OCI-LY7 (cell line): ENCODE measurements at regions not wholly inside any gene's neighbourhood (a gene's known extent, or its start where the extent isn't known, plus 50 kb on each side); places are given as distances from the start of the nearest gene placed in this dataset.

Experiments used
- BruUV-seq: library from RNA; stranded (reverse); fragments of 400-500 nt; replicated peaks from 2 replicates; lab custom pipeline; 2021; lab: Mats Ljungman, UMichigan
- CTCF ChIA-PET: fragments of 300-600 bp; sonication (Branson Sonifier 250); formaldehyde crosslinking; loops from one replicate; lab custom pipeline; 2022; ENCODE audit warnings: antibody characterized with exemption; ENCODE audit not compliant: unreplicated experiment; lab: Charles Lee
- POLR2A ChIA-PET: fragments of 300-600 bp; sonication (Branson Sonifier 250); formaldehyde crosslinking; loops from one replicate; lab custom pipeline; 2022; ENCODE audit warnings: antibody characterized with exemption; lab: Charles Lee
- DNase-seq: peaks from one replicate; pipeline ENCODE4 v3.0.0-alpha.2; 2015; ENCODE audit warnings: low spot score
- H2AFZ ChIP-seq: fragments of 200-600 bp; sonication (generic), shearing (Covaris generic); 2 replicates; pipeline ENCODE4 v1.6.1; 2014; ENCODE audit warnings: mild to moderate bottlenecking, antibody characterized with exemption, low read length, moderate library complexity
- H3K27ac ChIP-seq: fragments of 200-600 bp; sonication (generic); 2 replicates; pipeline ENCODE4 v1.5.1; 2014; ENCODE audit warnings: mixed run types, low read depth, mild to moderate bottlenecking, moderate library complexity, low read length, inconsistent platforms; ENCODE audit not compliant: poor library complexity, severe bottlenecking
- H3K36me3 ChIP-seq: fragments of 200-600 bp; sonication (generic); 2 replicates; pipeline ENCODE4 v1.6.1; 2014; ENCODE audit warnings: mild to moderate bottlenecking, antibody characterized with exemption, low read length, moderate library complexity, mixed read lengths; ENCODE audit not compliant: insufficient read depth
- H3K4me1 ChIP-seq: fragments of 200-600 bp; sonication (generic); 2 replicates; pipeline ENCODE4 v1.5.1; 2014; ENCODE audit warnings: mild to moderate bottlenecking, low read length; ENCODE audit not compliant: insufficient read depth, poor library complexity, severe bottlenecking
- H3K4me2 ChIP-seq: fragments of 200-600 bp; sonication (generic); 2 replicates; pipeline ENCODE4 v1.6.1; 2014; ENCODE audit warnings: mild to moderate bottlenecking, low read length
- H3K4me3 ChIP-seq: fragments of 200-600 bp; sonication (generic); 2 replicates; pipeline ENCODE4 v1.5.1; 2014; ENCODE audit warnings: mild to moderate bottlenecking, low read depth, low read length; ENCODE audit not compliant: poor library complexity, severe bottlenecking
- H3K79me2 ChIP-seq: fragments of 200-600 bp; sonication (generic); 2 replicates; pipeline ENCODE4 v1.6.1; 2016; ENCODE audit warnings: low read depth, mild to moderate bottlenecking, low read length, moderate library complexity, mixed read lengths; ENCODE audit not compliant: insufficient read depth
- H3K9me2 ChIP-seq: fragments of 200-600 bp; sonication (generic); 2 replicates; pipeline ENCODE4 v1.6.1; 2016; ENCODE audit warnings: mild to moderate bottlenecking, low read length, mixed read lengths; ENCODE audit not compliant: insufficient read depth
- H3K9me3 ChIP-seq: fragments of 200-600 bp; sonication (generic); 2 replicates; pipeline ENCODE4 v1.6.1; 2014; ENCODE audit warnings: mild to moderate bottlenecking, mixed run types, low read length, mixed read lengths
- H4K20me1 ChIP-seq: fragments of 200-600 bp; sonication (generic); 2 replicates; pipeline ENCODE4 v1.6.1; 2014; ENCODE audit warnings: mild to moderate bottlenecking, antibody characterized with exemption, low read length, moderate library complexity, mixed read lengths; ENCODE audit not compliant: insufficient read depth
- CTCF ChIP-seq: fragments of 200-600 bp; sonication (generic); conservative IDR thresholded peaks from 2 replicates; pipeline ENCODE4 v1.5.1; 2014; ENCODE audit warnings: mild to moderate bottlenecking, antibody characterized with exemption, low read length, moderate library complexity, mixed read lengths
- EZH2phosphoT487 ChIP-seq: fragments of 200-600 bp; sonication (generic); IDR thresholded peaks from 2 replicates; pipeline ENCODE4 v1.6.1; 2018; ENCODE audit warnings: low read depth, borderline replicate concordance, mild to moderate bottlenecking, mixed run types, antibody characterized with exemption, low read length, moderate library complexity, mixed read lengths
- intact Hi-C: fragments of 100-400 bp; cut with micrococcal nuclease; formaldehyde crosslinking; loops from one replicate; pipeline ENCODE4 v1.10.0; 2022; ENCODE audit not compliant: unreplicated experiment

- peak; percentile 70 for DNase-seq
- Histone ChIP-seq H3K4me3 (peak overlapping the region; percentile 42), H3K9me2 (no peaks in the 10 kb centered on the region), H3K27ac (peak overlapping the region; percentile 82), H3K36me3 (no peaks in the 10 kb centered on the region), H3K4me1 (peaks cover 89% of the 10 kb centered on the region), H3K9me3 (no peaks in the 10 kb centered on the region), H2AFZ (peak overlapping the region; percentile 86), H3K79me2 (no peaks in the 10 kb centered on the region), H3K4me2 (peak overlapping the region; percentile 75), H4K20me1 (no peaks in the 10 kb centered on the region)
- ChIA-PET CTCF (interaction anchor here (0.6 to 2.0 kb wide), 3 partner anchors 9 to 47 kb away, joined by 3 to 8 read pairs (median 3); no protein-coding TSS in a partner anchor), POLR2A (interaction anchor here (0.6 to 3.4 kb wide), 15 partner anchors 8 to 205 kb away, joined by 3 to 23 read pairs (median 4); no protein-coding TSS in a partner anchor)
- TF ChIP-seq CTCF (no peak), EZH2phosphoT487 (no peak)
- BruUV-seq = no TSS peak
- intact Hi-C loops = loop anchor here (5.0 kb wide), 1 partner anchor 71 kb away; no protein-coding TSS in a partner anchor
Observed at GRCh38 chr12:111093428-111094142, 173.2 kb upstream of the MYL2 start.

DNA sequence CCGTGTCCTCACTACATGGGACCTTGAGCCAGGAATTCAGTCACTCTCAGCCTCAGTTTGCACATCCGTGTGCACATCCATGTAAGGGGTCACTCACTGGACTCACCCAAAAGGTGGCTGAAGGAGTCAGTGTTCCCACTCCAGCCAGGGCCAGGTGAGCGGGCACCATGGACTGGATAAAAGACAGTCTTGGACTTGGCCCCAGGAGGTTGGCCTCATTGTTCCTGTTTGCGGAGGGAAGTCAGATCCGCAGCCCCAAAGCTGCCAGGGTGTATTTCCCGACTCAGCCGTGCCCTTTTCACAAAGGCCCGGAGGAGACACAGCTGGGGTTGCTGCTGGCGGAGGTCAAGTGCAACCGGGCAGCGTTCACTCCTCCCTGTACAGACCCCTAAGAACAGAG lies 170.7 kb upstream of the MYL2 start:
- H2AFZ ChIP-seq = no peak overlapping the region
- no peak for DNase-seq
- H3K4me2 ChIP-seq = peak overlapping the region; percentile 75
- no peaks in the 10 kb centered on the region for H4K20me1 ChIP-seq
- CTCF ChIA-PET = no interaction called here
- no peak overlapping the region for H3K27ac ChIP-seq
- POLR2A ChIA-PET = interaction anchor here (1.6 kb wide), 1 partner anchor 8 kb away, joined by 6 read pairs; no protein-coding TSS in a partner anchor
- no peaks in the 10 kb centered on the region for H3K9me3 ChIP-seq
- no TSS peak for BruUV-seq
- H3K36me3 ChIP-seq = no peaks in the 10 kb centered on the region
- intact Hi-C loops = loop anchor here (5.0 kb wide), 1 partner anchor 69 kb away; no protein-coding TSS in a partner anchor
- TF ChIP-seq CTCF (no peak), EZH2phosphoT487 (no peak)
- H3K4me3 ChIP-seq = no peak overlapping the region
- peaks cover 96% of the 10 kb centered on the region for H3K4me1 ChIP-seq
- no peaks in the 10 kb centered on the region for H3K79me2 ChIP-seq
- H3K9me2 ChIP-seq = no peaks in the 10 kb centered on the region

GRCh38 chr12:111089616-111090015 lies 169.2 kb upstream of the MYL2 start:
- no TSS peak for BruUV-seq
- peaks cover 98% of the 10 kb centered on the region for H3K4me1 ChIP-seq
- POLR2A ChIA-PET = interaction anchor here (0.5 to 1.6 kb wide), 2 partner anchors 10 to 315 kb away, joined by 4 to 6 read pairs; no protein-coding TSS in a partner anchor

More at GRCh38 chr12:111089616-111090015, 169.2 kb upstream of the MYL2 start:
- no peak for TF ChIP-seq CTCF
- no peak for TF ChIP-seq EZH2phosphoT487
- Histone ChIP-seq H3K79me2 (no peaks in the 10 kb centered on the region), H3K4me3 (no peak overlapping the region), H3K27ac (peak overlapping the region; percentile 45), H3K9me3 (no peaks in the 10 kb centered on the region), H3K4me2 (peak overlapping the region; percentile 38), H3K9me2 (no peaks in the 10 kb centered on the region), H3K36me3 (no peaks in the 10 kb centered on the region), H2AFZ (no peak overlapping the region), H4K20me1 (no peaks in the 10 kb centered on the region)
- CTCF ChIA-PET = interaction anchor here (1.3 kb wide), 1 partner anchor 12 kb away, joined by 3 read pairs; no protein-coding TSS in a partner anchor
- DNase-seq = peak; percentile 70
- intact Hi-C loops = loop anchor here (5.0 kb wide), 1 partner anchor 67 kb away; no protein-coding TSS in a partner anchor
